GM21723 (cell line): ENCODE measurements at regions not wholly inside any gene's neighbourhood (a gene's known extent, or its start where the extent isn't known, plus 50 kb on each side); places are given as distances from the start of the nearest gene placed in this dataset.
A peak's percentile ranks its signal among the peaks of the same experiment; 100 is the strongest.

Source experiments
- ATAC-seq: cut with Tn5 transposase; IDR thresholded peaks from one replicate; pipeline ENCODE4 v1.9.1; 2021; ENCODE audit warnings: mild to moderate bottlenecking, moderate library complexity; ENCODE audit not compliant: unreplicated experiment

DNA sequence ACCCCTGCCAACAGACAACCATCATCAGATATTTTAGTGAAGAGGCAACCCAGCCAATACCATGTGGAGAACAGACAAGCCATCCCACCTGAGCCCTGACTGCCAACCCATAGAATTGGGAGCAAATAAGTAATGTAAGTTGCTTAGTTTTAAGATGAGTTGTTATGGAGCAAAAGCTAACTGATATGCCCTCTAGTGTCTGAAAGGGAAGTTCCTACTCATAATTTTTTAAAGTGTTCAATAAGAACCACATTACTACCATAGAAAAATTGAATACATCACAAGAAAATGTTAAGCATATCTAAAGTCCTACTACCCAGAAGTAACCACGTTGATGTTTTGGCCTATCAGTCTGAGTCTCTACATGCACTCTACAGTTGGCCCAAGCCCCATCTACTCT, 50.8 kb upstream of the SLC36A4 start:
- ATAC-seq = no peak

DNA sequence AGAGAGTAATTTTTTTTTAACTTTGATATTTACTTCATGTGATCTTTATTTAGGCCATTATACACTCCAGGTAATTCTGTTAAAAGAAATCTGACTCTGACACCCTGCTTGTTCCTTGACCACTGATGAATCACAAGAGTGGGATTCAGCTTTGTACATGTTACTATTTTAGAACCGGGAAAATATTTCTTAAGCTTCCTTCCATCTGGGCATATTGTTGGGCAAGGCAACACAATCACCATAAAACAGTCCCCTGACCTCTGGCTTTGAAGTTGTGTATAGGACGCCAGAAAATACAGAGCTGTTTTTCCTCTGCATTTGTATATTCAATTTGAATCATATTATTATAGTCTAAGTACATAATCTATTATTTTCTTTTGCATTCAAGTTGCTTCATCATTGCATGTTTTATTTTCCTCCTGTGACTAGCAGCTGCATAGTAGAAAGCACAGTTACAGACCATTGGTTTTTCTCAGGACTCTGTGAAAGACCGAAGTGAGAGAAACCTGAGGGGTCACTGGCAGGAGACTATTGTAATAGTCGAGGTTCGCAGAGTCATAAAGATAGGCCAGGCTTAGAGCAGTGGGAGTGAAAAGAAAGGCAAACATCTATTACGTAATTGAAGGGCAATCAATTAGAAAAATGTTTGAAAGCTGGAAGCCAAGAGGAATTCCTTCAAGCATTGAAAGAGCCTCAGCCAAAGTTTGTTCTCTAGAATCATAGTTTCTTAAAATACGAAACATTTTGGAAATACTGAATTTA, 51.8 kb upstream of the SLC36A4 start:
- ATAC-seq = no peak

DNA sequence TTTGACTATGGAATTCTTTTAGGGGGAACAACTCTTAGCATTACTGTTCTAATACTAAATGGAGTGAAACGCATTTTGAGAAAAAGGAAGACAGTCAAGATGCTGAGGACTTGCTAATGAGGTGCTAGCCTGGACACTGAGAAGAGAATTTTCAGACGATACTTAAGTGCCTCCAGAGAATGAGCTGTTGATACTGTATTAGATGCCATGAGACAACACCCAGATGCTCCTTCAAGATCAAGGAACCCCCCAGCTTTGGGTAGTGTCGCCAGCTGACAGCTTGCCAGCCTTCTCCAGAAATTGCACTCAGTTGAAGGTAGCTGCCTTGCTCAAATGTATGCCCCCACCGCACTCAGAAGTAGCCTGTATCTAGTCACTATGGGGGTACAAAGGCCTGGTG, 52.5 kb upstream of the SLC36A4 start:
- ATAC-seq = no peak

DNA sequence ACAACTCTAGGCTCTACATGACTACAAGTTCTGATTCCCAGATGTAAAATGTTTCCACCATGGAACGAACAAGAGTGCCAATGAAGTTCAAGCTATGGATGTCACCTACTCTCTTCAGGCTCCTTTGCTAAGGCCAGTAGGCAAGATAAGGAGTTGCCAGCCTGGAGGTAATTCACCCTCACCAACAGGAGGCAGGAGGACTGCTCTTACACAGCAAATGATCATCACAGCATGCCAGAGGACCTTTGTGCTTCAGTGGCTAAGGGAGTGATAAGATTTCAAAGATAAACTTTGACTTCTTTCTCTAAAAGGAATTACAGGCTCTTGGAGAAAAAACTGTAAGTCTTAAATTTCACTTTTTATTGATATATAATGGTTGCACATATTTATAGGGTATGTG, 54.1 kb upstream of the SLC36A4 start:
- no peak for ATAC-seq

- no peak for ATAC-seq
Observed at GRCh38 chr11:93253111-93253510, 55.3 kb upstream of the SLC36A4 start.

DNA sequence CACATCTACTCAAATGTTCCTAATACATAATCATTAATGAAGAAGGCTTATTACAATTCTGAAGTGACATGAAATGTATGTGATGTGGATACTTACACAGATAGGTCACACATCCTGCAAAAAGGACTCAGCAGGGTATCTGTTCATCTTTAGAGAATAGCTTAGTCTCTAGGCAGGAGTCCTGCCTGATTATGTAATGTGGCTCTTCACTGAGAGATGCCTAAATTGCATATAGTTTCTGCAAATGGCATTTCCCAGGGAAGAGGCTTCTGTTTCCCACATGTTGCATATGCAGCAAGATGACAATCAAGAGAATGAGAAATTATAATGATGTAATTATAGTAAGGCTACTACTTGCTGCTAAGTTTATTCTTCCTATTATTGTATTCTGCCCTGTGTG, 58.8 kb upstream of the SLC36A4 start:
- no peak for ATAC-seq

GRCh38 chr11:93267383-93267782, 63.2 kb upstream of the DEUP1 start:
- no peak for ATAC-seq

GRCh38 chr11:93268287-93269040, 62.1 kb upstream of the DEUP1 start:
- ATAC-seq = no peak

- ATAC-seq = no peak
Observed at GRCh38 chr11:93271596-93271995, 58.9 kb upstream of the DEUP1 start.

DNA sequence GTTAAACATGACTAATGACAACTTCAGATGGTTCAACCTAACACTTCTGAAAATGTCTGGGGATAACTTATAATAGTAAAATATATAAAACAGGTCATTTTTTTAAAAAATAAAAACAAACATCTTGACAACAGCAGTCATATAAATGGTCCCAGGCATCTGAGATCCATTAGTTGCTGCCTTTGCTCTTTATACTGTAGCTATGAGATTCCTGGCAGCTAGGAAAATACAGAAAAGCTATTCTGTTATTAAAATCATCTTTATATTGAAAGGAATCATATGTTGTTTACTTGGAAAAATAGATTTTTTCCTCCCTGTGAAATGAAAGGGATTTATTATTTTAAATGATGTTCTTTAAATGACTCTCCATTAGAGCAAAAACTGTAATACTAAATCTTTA, 55.7 kb upstream of the DEUP1 start:
- no peak for ATAC-seq

DNA sequence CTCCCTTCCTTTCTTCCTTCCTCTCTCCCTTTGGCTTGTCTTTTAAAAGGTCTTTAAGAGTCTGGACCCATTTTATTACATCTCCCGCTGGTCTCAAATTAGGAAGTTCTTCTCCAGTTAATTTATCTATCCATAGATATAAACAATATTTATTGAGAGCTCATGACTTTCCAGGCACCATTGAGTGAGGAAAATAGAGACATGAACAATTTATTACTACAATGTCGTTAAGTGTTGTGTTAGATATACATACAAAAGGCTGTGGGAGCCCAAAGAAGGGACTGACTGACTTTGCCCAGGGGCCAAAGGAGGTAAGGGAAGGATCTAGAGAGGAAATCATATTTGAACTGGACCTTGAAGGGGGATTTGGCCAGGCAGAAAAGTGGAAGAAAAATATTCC, 51.6 kb upstream of the DEUP1 start:
- no peak for ATAC-seq

- ATAC-seq = peak; percentile 76
Observed at GRCh38 chr11:93279851-93280347, 50.6 kb upstream of the DEUP1 start.
